GM23338 (cell line): ENCODE measurements at regions not wholly inside any gene's neighbourhood (a gene's known extent, or its start where the extent isn't known, plus 50 kb on each side); places are given as distances from the start of the nearest gene placed in this dataset.

Experiments
- ATAC-seq: fragments of 200-7000 bp; cut with Tn5 transposase; 3 replicates; pipeline ENCODE4 v1.9.1; 2020
- DNase-seq: peaks from one replicate; pipeline ENCODE4 v3.0.0-alpha.2; 2015; ENCODE audit warnings: low spot score
- H2AFZ ChIP-seq: fragments of 200-600 bp; sonication (generic); 2 replicates; pipeline ENCODE4 v1.8.0; 2016; ENCODE audit warnings: antibody characterized with exemption, mild to moderate bottlenecking, moderate library complexity
- H3F3A ChIP-seq: fragments of 200-600 bp; sonication (generic); replicated peaks from 2 replicates; pipeline ENCODE4 v1.8.0; 2017; ENCODE audit warnings: antibody characterized with exemption, mixed run types, low read depth
- H3K27ac ChIP-seq: fragments of 200-600 bp; sonication (generic); 2 replicates; pipeline ENCODE4 v1.6.1; 2016; ENCODE audit warnings: low read depth
- H3K27me3 ChIP-seq: fragments of 200-600 bp; sonication (generic); 2 replicates; pipeline ENCODE4 v1.8.0; 2016; ENCODE audit warnings: mild to moderate bottlenecking, mixed run types, moderate library complexity; ENCODE audit not compliant: insufficient read depth
- H3K36me3 ChIP-seq: fragments of 200-600 bp; sonication (generic); 2 replicates; pipeline ENCODE4 v1.8.0; 2016; ENCODE audit warnings: mild to moderate bottlenecking; ENCODE audit not compliant: insufficient read depth
- H3K4me1 ChIP-seq: fragments of 200-600 bp; sonication (generic); 2 replicates; pipeline ENCODE4 v1.8.0; 2016; ENCODE audit warnings: mild to moderate bottlenecking, moderate library complexity; ENCODE audit not compliant: insufficient read depth
- H3K4me2 ChIP-seq: fragments of 200-600 bp; sonication (generic); 2 replicates; pipeline ENCODE4 v1.7.1; 2017; ENCODE audit warnings: mixed run types
- H3K4me3 ChIP-seq: fragments of 200-600 bp; sonication (generic); 2 replicates; pipeline ENCODE4 v1.6.1; 2016; ENCODE audit warnings: mixed run types
- H3K79me2 ChIP-seq: fragments of 200-600 bp; sonication (generic); replicated peaks from 2 replicates; pipeline ENCODE4 v1.8.0; 2017; ENCODE audit warnings: mild to moderate bottlenecking; ENCODE audit not compliant: insufficient read depth
- H3K9me2 ChIP-seq: fragments of 200-600 bp; sonication (generic); 2 replicates; pipeline ENCODE4 v1.8.0; 2017; ENCODE audit not compliant: insufficient read depth
- H4K20me1 ChIP-seq: fragments of 200-600 bp; sonication (generic); replicated peaks from 2 replicates; pipeline ENCODE4 v1.8.0; 2017; ENCODE audit warnings: mild to moderate bottlenecking; ENCODE audit not compliant: insufficient read depth
- H3K27ac Mint-ChIP-seq: 2 replicates; pipeline ENCODE4 v1.8.0; 2020; ENCODE audit warnings: inconsistent platforms, mild to moderate bottlenecking, moderate library complexity, mixed read lengths
- H3K27me3 Mint-ChIP-seq: 3 replicates; pipeline ENCODE4 v1.8.0; 2022; ENCODE audit warnings: low read depth, mild to moderate bottlenecking, moderate library complexity, mixed read lengths, inconsistent platforms; ENCODE audit not compliant: insufficient read depth, poor library complexity
- H3K36me3 Mint-ChIP-seq: 3 replicates; pipeline ENCODE4 v1.8.0; 2021; ENCODE audit warnings: low read depth, mild to moderate bottlenecking, inconsistent platforms, moderate library complexity, mixed read lengths
- H3K4me1 Mint-ChIP-seq: 3 replicates; pipeline ENCODE4 v1.8.0; 2020; ENCODE audit warnings: mild to moderate bottlenecking, inconsistent platforms, mixed read lengths
- H3K4me3 Mint-ChIP-seq: 3 replicates; pipeline ENCODE4 v1.8.0; 2021; ENCODE audit warnings: moderate library complexity, mild to moderate bottlenecking, inconsistent platforms, mixed read lengths
- H3K9me3 Mint-ChIP-seq: 3 replicates; pipeline ENCODE4 v1.8.0; 2020; ENCODE audit warnings: moderate library complexity, mild to moderate bottlenecking, inconsistent platforms, mixed read lengths
- CREB1 ChIP-seq: fragments of 250-450 bp; sonication (Bioruptor Pico); IDR thresholded peaks from 2 replicates; pipeline ENCODE4 v1.5.0; 2020; ENCODE audit warnings: low read depth, mild to moderate bottlenecking, moderate library complexity
- EZH2 ChIP-seq: fragments of 200-600 bp; sonication (generic); IDR thresholded peaks from one replicate; pipeline ENCODE4 v1.8.0; 2017; ENCODE audit warnings: antibody characterized with exemption, mild to moderate bottlenecking, low read depth; ENCODE audit not compliant: unreplicated experiment
- EZH2phosphoT487 ChIP-seq: fragments of 200-600 bp; sonication (generic); IDR thresholded peaks from one replicate; pipeline ENCODE4 v1.8.1; 2018; ENCODE audit warnings: antibody characterized with exemption; ENCODE audit not compliant: unreplicated experiment
- JUNB ChIP-seq: IDR thresholded peaks from one replicate; pipeline ENCODE4 v1.6.1; 2016; ENCODE audit warnings: antibody characterized with exemption; ENCODE audit not compliant: unreplicated experiment
- NANOG ChIP-seq: IDR thresholded peaks from 2 replicates; pipeline ENCODE4 v1.6.1; 2016; ENCODE audit warnings: antibody characterized with exemption, borderline replicate concordance
- POLR2AphosphoS5 ChIP-seq: IDR thresholded peaks from 2 replicates; pipeline ENCODE4 v1.6.1; 2016; ENCODE audit warnings: antibody characterized with exemption, low read depth
- STAT1 ChIP-seq: IDR thresholded peaks from one replicate; pipeline ENCODE4 v1.6.1; 2016; ENCODE audit warnings: antibody characterized with exemption; ENCODE audit not compliant: unreplicated experiment
- ZNF114 ChIP-seq: fragments of 250-450 bp; sonication (Bioruptor Pico); IDR thresholded peaks from 2 replicates; pipeline ENCODE4 v1.5.0; 2020; ENCODE audit warnings: mild to moderate bottlenecking, moderate library complexity
- ZNF331 ChIP-seq: fragments of 250-450 bp; sonication (Bioruptor Pico); IDR thresholded peaks from 2 replicates; pipeline ENCODE4 v1.5.0; 2020; ENCODE audit warnings: low read depth, mild to moderate bottlenecking, moderate library complexity
- TF ChIP-seq, protein P1 (sequence below): IDR thresholded peaks from one replicate; pipeline ENCODE4 v1.6.1; 2018; ENCODE audit warnings: antibody characterized with exemption; ENCODE audit not compliant: unreplicated experiment
- TF ChIP-seq, protein P2 (sequence below): IDR thresholded peaks from 2 replicates; pipeline ENCODE4 v1.6.1; 2016; ENCODE audit warnings: antibody characterized with exemption
- TF ChIP-seq, protein P3 (sequence below), 2 experiments: fragments of 200-600 bp in 1 of 2; sonication (generic) in 1 of 2; conservative IDR thresholded peaks; 2 replicates each; pipeline versions ENCODE4 v1.5.1 to v1.6.1; 2016 to 2017; ENCODE audit warnings: antibody characterized with exemption in 2 of 2, low read depth in 2 of 2, mild to moderate bottlenecking in 2 of 2, moderate library complexity in 1 of 2

DNA sequence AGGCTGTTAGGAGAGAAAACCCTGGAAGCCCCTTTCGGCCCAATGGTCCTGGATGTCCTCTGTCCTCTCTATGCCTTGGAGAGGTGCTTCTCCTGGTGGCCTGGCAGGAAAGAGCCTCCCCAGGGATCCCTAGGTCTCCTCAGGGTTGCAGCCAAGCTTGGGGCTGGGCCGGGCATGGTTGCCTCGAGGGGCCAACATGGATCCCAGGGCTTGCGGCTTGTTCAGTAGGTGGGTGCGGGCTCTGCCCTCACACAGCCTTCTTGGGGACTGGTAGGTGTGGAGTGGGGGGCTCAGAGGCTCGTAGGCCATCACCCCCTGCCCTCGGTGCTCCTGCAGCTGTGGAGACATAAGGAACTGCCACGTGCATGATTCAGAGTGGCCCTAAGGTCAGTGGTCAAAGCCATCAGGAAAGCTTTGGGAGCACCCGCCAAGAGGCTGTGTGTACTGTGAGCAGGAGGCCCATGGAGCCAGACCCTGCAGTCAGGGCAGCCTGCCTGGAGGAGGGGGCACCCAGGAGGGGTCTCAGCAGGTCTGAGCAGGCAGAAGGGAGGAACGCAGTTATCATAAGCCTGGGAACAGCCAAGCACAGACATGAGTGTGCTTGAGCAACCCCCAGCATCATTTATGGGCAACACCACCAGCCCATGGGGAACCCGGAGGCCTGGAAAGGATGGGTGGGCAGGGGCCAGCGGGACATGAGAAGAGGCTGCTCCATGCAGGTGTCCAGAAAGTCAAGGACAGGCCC is 231.0 kb downstream of the GLI2 start:
- no peaks in the 10 kb centered on the region for H3K79me2 ChIP-seq
- H3F3A ChIP-seq = no peaks in the 10 kb centered on the region
- no peak overlapping the region for H3K27ac Mint-ChIP-seq
- H3K27me3 Mint-ChIP-seq = peaks cover 9% of the 10 kb centered on the region
- TF ChIP-seq, protein P1, sequence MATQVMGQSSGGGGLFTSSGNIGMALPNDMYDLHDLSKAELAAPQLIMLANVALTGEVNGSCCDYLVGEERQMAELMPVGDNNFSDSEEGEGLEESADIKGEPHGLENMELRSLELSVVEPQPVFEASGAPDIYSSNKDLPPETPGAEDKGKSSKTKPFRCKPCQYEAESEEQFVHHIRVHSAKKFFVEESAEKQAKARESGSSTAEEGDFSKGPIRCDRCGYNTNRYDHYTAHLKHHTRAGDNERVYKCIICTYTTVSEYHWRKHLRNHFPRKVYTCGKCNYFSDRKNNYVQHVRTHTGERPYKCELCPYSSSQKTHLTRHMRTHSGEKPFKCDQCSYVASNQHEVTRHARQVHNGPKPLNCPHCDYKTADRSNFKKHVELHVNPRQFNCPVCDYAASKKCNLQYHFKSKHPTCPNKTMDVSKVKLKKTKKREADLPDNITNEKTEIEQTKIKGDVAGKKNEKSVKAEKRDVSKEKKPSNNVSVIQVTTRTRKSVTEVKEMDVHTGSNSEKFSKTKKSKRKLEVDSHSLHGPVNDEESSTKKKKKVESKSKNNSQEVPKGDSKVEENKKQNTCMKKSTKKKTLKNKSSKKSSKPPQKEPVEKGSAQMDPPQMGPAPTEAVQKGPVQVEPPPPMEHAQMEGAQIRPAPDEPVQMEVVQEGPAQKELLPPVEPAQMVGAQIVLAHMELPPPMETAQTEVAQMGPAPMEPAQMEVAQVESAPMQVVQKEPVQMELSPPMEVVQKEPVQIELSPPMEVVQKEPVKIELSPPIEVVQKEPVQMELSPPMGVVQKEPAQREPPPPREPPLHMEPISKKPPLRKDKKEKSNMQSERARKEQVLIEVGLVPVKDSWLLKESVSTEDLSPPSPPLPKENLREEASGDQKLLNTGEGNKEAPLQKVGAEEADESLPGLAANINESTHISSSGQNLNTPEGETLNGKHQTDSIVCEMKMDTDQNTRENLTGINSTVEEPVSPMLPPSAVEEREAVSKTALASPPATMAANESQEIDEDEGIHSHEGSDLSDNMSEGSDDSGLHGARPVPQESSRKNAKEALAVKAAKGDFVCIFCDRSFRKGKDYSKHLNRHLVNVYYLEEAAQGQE = no peak
- TF ChIP-seq JUNB = no peak
- TF ChIP-seq, protein P2, sequence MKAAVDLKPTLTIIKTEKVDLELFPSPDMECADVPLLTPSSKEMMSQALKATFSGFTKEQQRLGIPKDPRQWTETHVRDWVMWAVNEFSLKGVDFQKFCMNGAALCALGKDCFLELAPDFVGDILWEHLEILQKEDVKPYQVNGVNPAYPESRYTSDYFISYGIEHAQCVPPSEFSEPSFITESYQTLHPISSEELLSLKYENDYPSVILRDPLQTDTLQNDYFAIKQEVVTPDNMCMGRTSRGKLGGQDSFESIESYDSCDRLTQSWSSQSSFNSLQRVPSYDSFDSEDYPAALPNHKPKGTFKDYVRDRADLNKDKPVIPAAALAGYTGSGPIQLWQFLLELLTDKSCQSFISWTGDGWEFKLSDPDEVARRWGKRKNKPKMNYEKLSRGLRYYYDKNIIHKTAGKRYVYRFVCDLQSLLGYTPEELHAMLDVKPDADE = no peak
- no peak for TF ChIP-seq NANOG
- no peak for TF ChIP-seq ZNF331 (CRISPR knock-in tag)
- no peak for TF ChIP-seq POLR2AphosphoS5
- no peak for TF ChIP-seq CREB1
- TF ChIP-seq, protein P3, sequence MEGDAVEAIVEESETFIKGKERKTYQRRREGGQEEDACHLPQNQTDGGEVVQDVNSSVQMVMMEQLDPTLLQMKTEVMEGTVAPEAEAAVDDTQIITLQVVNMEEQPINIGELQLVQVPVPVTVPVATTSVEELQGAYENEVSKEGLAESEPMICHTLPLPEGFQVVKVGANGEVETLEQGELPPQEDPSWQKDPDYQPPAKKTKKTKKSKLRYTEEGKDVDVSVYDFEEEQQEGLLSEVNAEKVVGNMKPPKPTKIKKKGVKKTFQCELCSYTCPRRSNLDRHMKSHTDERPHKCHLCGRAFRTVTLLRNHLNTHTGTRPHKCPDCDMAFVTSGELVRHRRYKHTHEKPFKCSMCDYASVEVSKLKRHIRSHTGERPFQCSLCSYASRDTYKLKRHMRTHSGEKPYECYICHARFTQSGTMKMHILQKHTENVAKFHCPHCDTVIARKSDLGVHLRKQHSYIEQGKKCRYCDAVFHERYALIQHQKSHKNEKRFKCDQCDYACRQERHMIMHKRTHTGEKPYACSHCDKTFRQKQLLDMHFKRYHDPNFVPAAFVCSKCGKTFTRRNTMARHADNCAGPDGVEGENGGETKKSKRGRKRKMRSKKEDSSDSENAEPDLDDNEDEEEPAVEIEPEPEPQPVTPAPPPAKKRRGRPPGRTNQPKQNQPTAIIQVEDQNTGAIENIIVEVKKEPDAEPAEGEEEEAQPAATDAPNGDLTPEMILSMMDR (conservative IDR thresholded peaks at IDR 0.05; ENCODE audit: low read depth in 2 of 2) = no peak
- TF ChIP-seq STAT1 = no peak
- TF ChIP-seq ZNF114 (CRISPR knock-in tag) = no peak
- no peak for TF ChIP-seq EZH2
- no peak for TF ChIP-seq EZH2phosphoT487
- H3K4me1 Mint-ChIP-seq = peaks cover 6% of the 10 kb centered on the region; the same call in 2 of the 3 replicates
- H3K9me3 Mint-ChIP-seq = no peaks in the 10 kb centered on the region
- DNase-seq = no peak
- no peaks in the 10 kb centered on the region for H3K4me1 ChIP-seq
- H3K4me3 ChIP-seq = no peak overlapping the region
- H3K4me2 ChIP-seq = no peak overlapping the region
- H3K4me3 Mint-ChIP-seq = no peak overlapping the region
- no peak for ATAC-seq
- no peaks in the 10 kb centered on the region for H3K9me2 ChIP-seq
- no peaks in the 10 kb centered on the region for H3K27me3 ChIP-seq
- H3K27ac ChIP-seq = no peak overlapping the region
- H3K36me3 ChIP-seq = peaks cover 6% of the 10 kb centered on the region; the same call in 1 of the 2 replicates
- no peak overlapping the region for H2AFZ ChIP-seq
- 0 out of 2 replicates have a peak, but pooled peaks cover 2% of the 10 kb centered on the region for H4K20me1 ChIP-seq
- peaks cover 25% of the 10 kb centered on the region for H3K36me3 Mint-ChIP-seq
